Sigmoid colon (tissue), 6 donors: ENCODE measurements at regions not wholly inside any gene's neighbourhood (a gene's known extent, or its start where the extent isn't known, plus 50 kb on each side); places are given as distances from the start of the nearest gene placed in this dataset.

Experiments
- DNase-seq: peaks from one replicate; pipeline ENCODE4 v3.0.0-alpha.2; 2019
- H3K27ac ChIP-seq, 4 donors: fragments of 200-600 bp; sonication (generic); one replicate each; pipeline ENCODE4 v1.5.1; 2016 to 2019; ENCODE audit warnings: mild to moderate bottlenecking in 1 of 4
- H3K27me3 ChIP-seq, 3 donors: fragments of 200-600 bp; sonication (generic); one replicate each; pipeline ENCODE4 v1.5.1; 2019; ENCODE audit warnings: mild to moderate bottlenecking in 1 of 3
- H3K36me3 ChIP-seq, 4 donors: fragments of 200-600 bp; sonication (generic); one replicate each; pipeline ENCODE4 v1.5.1; 2016 to 2019
- H3K4me1 ChIP-seq, 4 donors: fragments of 200-600 bp; sonication (generic); one replicate each; pipeline ENCODE4 v1.5.1; 2017 to 2019
- H3K4me3 ChIP-seq, 4 donors: fragments of 200-600 bp; sonication (generic); one replicate each; pipeline ENCODE4 v1.5.1; 2017 to 2019; ENCODE audit warnings: mild to moderate bottlenecking in 2 of 4, moderate library complexity in 1 of 4
- H3K9me3 ChIP-seq, 4 donors: fragments of 200-600 bp in 3 of 4; sonication (generic) in 3 of 4; one replicate each; pipeline versions ENCODE4 v1.5.1 to v1.6.1; 2013 to 2019
- EP300 ChIP-seq, 4 donors: sonication (generic); formaldehyde crosslinking; IDR thresholded peaks; one replicate each; pipeline ENCODE4 v1.6.1; 2017; ENCODE audit warnings: antibody characterized with exemption in 4 of 4
- POLR2A ChIP-seq, 2 donors: fragments of 450-650 bp; IDR thresholded peaks; one replicate each; pipeline ENCODE4 v1.6.1; 2016; ENCODE audit warnings: antibody characterized with exemption in 2 of 2, mild to moderate bottlenecking in 2 of 2, moderate library complexity in 2 of 2
- POLR2AphosphoS5 ChIP-seq, 4 donors: sonication (generic); formaldehyde crosslinking; IDR thresholded peaks; one replicate each; pipeline ENCODE4 v1.6.1; 2017; ENCODE audit warnings: antibody characterized with exemption in 4 of 4
- WGBS, 2 donors: extraction: QIAGEN DNeasy Blood & Tissue Kit; methylation state at CpG; one replicate each; pipeline ENCODE4 v1.1.7; 2013; 5-methylcytosine and 5-hydroxymethylcytosine counted together
- intact Hi-C: fragments of 100-400 bp; cut with DNase I; formaldehyde crosslinking; loops from one replicate; pipeline ENCODE4 v1.15.1; 2023
- TF ChIP-seq, protein P1 (sequence below), 4 experiments: fragments of 450-650 bp in 3 of 4; fragments of 200-600 bp in 1 of 4; IDR thresholded peaks; one replicate each; pipeline ENCODE4 v1.5.1; 2016 to 2019; ENCODE audit warnings: antibody characterized with exemption in 4 of 4, mild to moderate bottlenecking in 3 of 4, moderate library complexity in 2 of 4
- donor health status: healthy with polysubstance abuse.
- donor health status: healthy.

DNA sequence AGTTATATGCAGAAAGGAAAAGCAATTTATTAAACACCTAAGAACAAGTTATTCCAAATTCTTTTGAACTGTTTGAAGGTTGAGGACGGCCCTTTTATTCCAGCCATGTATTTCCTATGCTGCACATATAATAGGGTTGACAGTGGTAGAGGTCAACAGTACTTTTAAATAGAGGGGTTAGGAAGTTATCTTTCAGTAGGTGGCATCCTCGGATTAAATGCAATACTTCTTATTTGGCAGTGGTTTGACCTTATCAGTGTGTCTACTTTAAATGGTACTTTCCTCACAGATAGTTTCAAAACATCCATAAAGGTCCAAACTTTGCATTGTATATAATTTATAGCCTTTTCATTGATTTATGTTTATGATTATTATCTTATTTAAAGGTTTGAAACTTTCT is 558.7 kb downstream of the TUSC7 start:
- H3K9me3 ChIP-seq = no peaks in the 10 kb centered on the region
- WGBS, 2 donors = 80 to 88% methylated on average over 2 of the region's 2 CpGs
- intact Hi-C loops = no loop called here

DNA sequence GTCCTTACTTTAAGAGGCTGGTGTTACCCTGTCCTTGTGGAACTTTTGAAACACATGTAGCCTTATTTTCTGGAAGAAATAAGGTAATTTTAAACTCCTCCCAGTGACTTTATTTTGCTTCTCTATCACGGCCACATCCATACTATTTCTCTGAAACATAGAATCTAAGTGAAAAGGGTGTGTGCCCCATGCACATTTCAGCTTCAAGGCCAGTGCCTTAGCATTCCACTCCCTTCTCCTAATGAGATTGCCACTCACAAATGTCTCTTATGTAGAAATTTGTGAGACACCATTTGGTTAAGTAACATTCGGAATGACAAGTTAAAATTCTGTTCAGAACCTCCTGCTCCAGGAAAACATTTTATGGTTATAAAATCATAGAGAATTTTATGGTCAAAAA is 562.7 kb downstream of the TUSC7 start:
- TF ChIP-seq EP300 (IDR thresholded peaks at IDR 0.05) (no peak), POLR2AphosphoS5 (IDR thresholded peaks at IDR 0.05) (no peak), POLR2A (IDR thresholded peaks at IDR 0.05) (no peak)
- TF ChIP-seq, protein P1, sequence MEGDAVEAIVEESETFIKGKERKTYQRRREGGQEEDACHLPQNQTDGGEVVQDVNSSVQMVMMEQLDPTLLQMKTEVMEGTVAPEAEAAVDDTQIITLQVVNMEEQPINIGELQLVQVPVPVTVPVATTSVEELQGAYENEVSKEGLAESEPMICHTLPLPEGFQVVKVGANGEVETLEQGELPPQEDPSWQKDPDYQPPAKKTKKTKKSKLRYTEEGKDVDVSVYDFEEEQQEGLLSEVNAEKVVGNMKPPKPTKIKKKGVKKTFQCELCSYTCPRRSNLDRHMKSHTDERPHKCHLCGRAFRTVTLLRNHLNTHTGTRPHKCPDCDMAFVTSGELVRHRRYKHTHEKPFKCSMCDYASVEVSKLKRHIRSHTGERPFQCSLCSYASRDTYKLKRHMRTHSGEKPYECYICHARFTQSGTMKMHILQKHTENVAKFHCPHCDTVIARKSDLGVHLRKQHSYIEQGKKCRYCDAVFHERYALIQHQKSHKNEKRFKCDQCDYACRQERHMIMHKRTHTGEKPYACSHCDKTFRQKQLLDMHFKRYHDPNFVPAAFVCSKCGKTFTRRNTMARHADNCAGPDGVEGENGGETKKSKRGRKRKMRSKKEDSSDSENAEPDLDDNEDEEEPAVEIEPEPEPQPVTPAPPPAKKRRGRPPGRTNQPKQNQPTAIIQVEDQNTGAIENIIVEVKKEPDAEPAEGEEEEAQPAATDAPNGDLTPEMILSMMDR (IDR thresholded peaks at IDR 0.05) = no peak
- no peaks in the 10 kb centered on the region for H3K27me3 ChIP-seq
- no peak overlapping the region for H3K27ac ChIP-seq
- intact Hi-C loops = no loop called here
- 75 to 79% methylated on average over 2 of the region's 2 CpGs for WGBS, 2 donors
- no peak overlapping the region for H3K4me3 ChIP-seq
- DNase-seq = no peak
- no peaks in the 10 kb centered on the region for H3K9me3 ChIP-seq
- H3K36me3 ChIP-seq = no peaks in the 10 kb centered on the region
- no peaks in the 10 kb centered on the region for H3K4me1 ChIP-seq

More for the DNA sequence above, 558.7 kb downstream of the TUSC7 start:
- H3K27me3 ChIP-seq = no peaks in the 10 kb centered on the region
- H3K4me3 ChIP-seq = no peak overlapping the region
- TF ChIP-seq POLR2A (IDR thresholded peaks at IDR 0.05) (no peak), EP300 (IDR thresholded peaks at IDR 0.05) (no peak), POLR2AphosphoS5 (IDR thresholded peaks at IDR 0.05) (no peak)
- TF ChIP-seq, protein P1 (IDR thresholded peaks at IDR 0.05) = no peak
- no peaks in the 10 kb centered on the region for H3K4me1 ChIP-seq
- no peaks in the 10 kb centered on the region for H3K36me3 ChIP-seq
- no peak for DNase-seq
- no peak overlapping the region for H3K27ac ChIP-seq

DNA sequence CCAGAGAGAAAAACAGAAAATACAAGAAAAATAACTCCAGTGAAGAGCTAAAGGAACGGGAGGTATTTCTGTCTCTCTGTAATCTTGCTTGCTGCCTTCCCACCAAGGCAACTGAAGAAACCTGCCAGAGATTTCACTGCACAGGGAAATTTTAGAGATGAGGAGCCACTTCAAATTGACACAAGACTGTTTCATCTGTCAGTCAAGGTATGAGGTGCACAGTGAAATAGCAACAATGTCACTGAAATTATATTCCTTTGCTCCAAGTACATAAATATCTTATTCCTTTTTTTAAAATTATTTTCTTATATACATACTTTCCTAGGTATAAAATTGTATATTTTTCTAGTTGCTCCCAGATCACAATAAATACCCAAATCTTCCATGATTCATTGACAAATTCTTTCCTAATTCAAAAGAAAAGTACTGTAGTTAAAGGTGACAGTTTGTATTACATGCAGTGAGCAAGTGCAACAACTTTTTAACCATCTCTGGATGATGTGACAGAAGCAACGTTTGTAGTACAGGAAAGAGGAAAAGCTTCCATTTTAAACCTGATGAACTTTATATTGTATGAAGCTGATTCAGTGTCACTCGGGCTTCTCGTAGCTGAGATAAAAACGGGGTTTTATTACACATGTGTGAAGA is 563.4 kb downstream of the TUSC7 start:
- DNase-seq = no peak
- Histone ChIP-seq H3K27ac (no peak overlapping the region), H3K4me3 (no peak overlapping the region), H3K4me1 (no peaks in the 10 kb centered on the region), H3K27me3 (no peaks in the 10 kb centered on the region), H3K36me3 (no peaks in the 10 kb centered on the region), H3K9me3 (no peaks in the 10 kb centered on the region)
- 27 to 65% methylated on average over 5 of the region's 5 CpGs for WGBS, 2 donors
- intact Hi-C loops = no loop called here
- TF ChIP-seq EP300 (IDR thresholded peaks at IDR 0.05) (no peak), POLR2AphosphoS5 (IDR thresholded peaks at IDR 0.05) (no peak)

DNA sequence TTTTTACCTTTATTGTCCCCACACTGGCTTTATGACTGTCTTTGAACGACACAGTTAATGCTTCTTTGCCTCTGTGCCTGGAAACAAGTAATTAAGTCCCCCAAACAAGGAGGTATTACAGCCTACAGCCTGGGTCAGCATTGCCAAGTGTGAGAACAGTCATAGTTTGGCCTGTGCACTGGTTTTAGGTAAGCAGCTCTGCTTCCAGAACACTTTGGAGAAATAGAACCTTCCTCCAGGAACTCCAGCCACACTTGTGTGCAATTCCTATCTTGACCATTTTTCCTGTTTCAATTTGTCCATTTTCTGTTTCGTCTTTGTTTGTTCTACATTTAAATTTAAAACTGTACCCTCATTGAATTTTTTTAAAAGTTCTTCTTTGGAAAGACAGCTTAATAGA is 568.2 kb downstream of the TUSC7 start:
- Histone ChIP-seq H3K9me3 (no peaks in the 10 kb centered on the region), H3K4me1 (peaks cover 0 to 6% (median 0%) of the 10 kb centered on the region in 4 donors), H3K4me3 (no peak overlapping the region), H3K36me3 (no peaks in the 10 kb centered on the region), H3K27me3 (no peaks in the 10 kb centered on the region), H3K27ac (no peak overlapping the region)
- 22 to 46% methylated on average over 2 of the region's 2 CpGs for WGBS, 2 donors
- TF ChIP-seq, protein P1 (IDR thresholded peaks at IDR 0.05) = no peak
- TF ChIP-seq EP300 (IDR thresholded peaks at IDR 0.05) (no peak), POLR2A (IDR thresholded peaks at IDR 0.05) (no peak), POLR2AphosphoS5 (IDR thresholded peaks at IDR 0.05) (no peak)
- DNase-seq = no peak
- intact Hi-C loops = no loop called here

DNA sequence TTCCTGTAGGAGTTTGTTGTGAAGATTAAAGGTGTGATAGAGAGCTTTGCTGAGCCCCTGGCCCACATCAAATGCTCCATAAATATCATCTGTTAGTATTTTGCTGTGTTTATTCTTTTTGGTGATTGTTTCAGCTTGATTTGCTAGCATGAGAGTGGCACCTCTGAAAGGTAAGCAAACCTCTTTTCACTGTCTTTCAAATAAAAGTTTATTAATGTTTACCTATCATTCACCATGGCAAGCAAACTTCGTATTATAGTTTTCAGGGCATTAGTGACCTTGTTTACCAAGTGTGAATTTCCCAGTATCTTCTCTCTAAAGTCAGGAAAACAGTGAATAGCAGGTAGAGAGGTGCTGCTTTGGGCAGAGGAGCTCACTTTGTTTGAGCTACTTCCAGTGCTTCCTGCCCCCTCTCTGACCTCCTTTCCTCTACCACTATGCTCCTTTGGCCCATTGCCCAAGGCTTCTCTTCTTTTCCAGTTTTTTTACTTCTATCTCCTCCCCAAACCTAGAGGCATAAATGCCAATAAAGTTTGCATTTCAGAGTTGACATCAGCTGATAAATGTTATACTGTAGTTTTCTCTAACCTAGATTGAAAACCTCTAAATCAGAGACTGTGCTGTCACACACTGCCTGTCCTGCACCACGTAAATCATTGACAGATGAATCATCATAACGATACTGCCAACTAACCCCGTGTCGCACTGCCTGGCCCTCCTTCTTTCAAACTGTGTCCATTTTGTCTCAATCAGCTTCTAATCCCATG is 569.0 kb downstream of the TUSC7 start:
- no peaks in the 10 kb centered on the region for H3K9me3 ChIP-seq
- WGBS, 2 donors = 9 to 52% methylated on average over 5 of the region's 5 CpGs
- DNase-seq = no peak
- no peaks in the 10 kb centered on the region for H3K36me3 ChIP-seq
- no peaks in the 10 kb centered on the region for H3K27me3 ChIP-seq
- H3K4me3 ChIP-seq = no peak overlapping the region
- intact Hi-C loops = no loop called here
- H3K4me1 ChIP-seq = peaks cover 0 to 6% (median 0%) of the 10 kb centered on the region in 4 donors
- TF ChIP-seq, protein P1 (IDR thresholded peaks at IDR 0.05) = no peak
- TF ChIP-seq POLR2AphosphoS5 (IDR thresholded peaks at IDR 0.05) (no peak), POLR2A (IDR thresholded peaks at IDR 0.05) (no peak), EP300 (IDR thresholded peaks at IDR 0.05) (no peak)
- H3K27ac ChIP-seq = no peak overlapping the region
